Endothelial cell of umbilical vein (primary cell): ENCODE measurements at regions not wholly inside any gene's neighbourhood (a gene's known extent, or its start where the extent isn't known, plus 50 kb on each side); places are given as distances from the start of the nearest gene placed in this dataset.

ENCODE experiments used
- BruUV-seq: library from RNA; stranded (reverse); fragments of 400-500 nt; replicated peaks from 2 replicates; lab custom pipeline; 2021; lab: Mats Ljungman, UMichigan
- CTCF ChIA-PET: fragments of 300-600, 350-600 bp; sonication (Branson Sonifier 250); formaldehyde crosslinking; loops from one replicate; lab custom pipeline; 2021; ENCODE audit warnings: antibody characterized with exemption, inconsistent platforms; lab: Charles Lee
- POLR2A ChIA-PET: fragments of 300-600, 350-600 bp; sonication (Branson Sonifier 250); formaldehyde crosslinking; loops from one replicate; lab custom pipeline; 2021; ENCODE audit warnings: antibody characterized with exemption, inconsistent platforms; lab: Charles Lee
- DNase-seq: peaks from one replicate; pipeline ENCODE4 v3.0.0-alpha.2; 2011; ENCODE audit warnings: low read depth, low spot score
- FAIRE-seq: peaks from 2 replicates; lab custom pipeline; 2011; peaks lifted over from hg19 to GRCh38; lab: Jason Lieb, UNC
- H2AFZ ChIP-seq: 2 replicates; pipeline ENCODE4 v1.6.0; 2012; ENCODE audit warnings: low read depth, low read length, control low read depth, inconsistent platforms
- H3K27ac ChIP-seq: 2 replicates; pipeline ENCODE4 v1.5.1; 2011; ENCODE audit warnings: low read depth, mild to moderate bottlenecking, control low read depth, low read length, moderate library complexity; ENCODE audit not compliant: insufficient read depth
- H3K27me3 ChIP-seq, 2 experiments: 2 replicates each; pipeline versions ENCODE4 v1.6.0 to v1.6.1; 2011; ENCODE audit warnings: low read length in 2 of 2, mixed read lengths in 1 of 2; ENCODE audit not compliant: control insufficient read depth in 2 of 2, insufficient read depth in 2 of 2
- H3K36me3 ChIP-seq, 2 experiments: 2 replicates in 1 of 2; 3 replicates in 1 of 2; pipeline ENCODE4 v1.5.1; 2011; ENCODE audit warnings: low read length in 2 of 2, mild to moderate bottlenecking in 1 of 2, moderate library complexity in 1 of 2; ENCODE audit not compliant: control insufficient read depth in 2 of 2, insufficient read depth in 2 of 2; ENCODE audit errors: extremely low read depth in 1 of 2
- H3K4me1 ChIP-seq: 3 replicates; pipeline ENCODE4 v1.5.1; 2011; ENCODE audit warnings: mild to moderate bottlenecking, low read length; ENCODE audit not compliant: control insufficient read depth, insufficient read depth; ENCODE audit errors: extremely low read depth
- H3K4me2 ChIP-seq: 2 replicates; pipeline ENCODE4 v1.6.1; 2011; ENCODE audit warnings: low read length, control low read depth, mixed read lengths; ENCODE audit not compliant: insufficient read depth
- H3K4me3 ChIP-seq, 3 experiments: fragments of 200-600 bp in 1 of 3; sonication (generic), shearing (Covaris generic) in 1 of 3; replicated peaks in 1 of 3; 2 replicates each; pipeline ENCODE4 v1.5.1; 2011 to 2016; ENCODE audit warnings: control low read depth in 3 of 3, low read length in 3 of 3, mild to moderate bottlenecking in 2 of 3, inconsistent platforms in 1 of 3, low read depth in 1 of 3, moderate library complexity in 1 of 3; ENCODE audit not compliant: insufficient read depth in 1 of 3
- H3K79me2 ChIP-seq: 2 replicates; pipeline ENCODE4 v1.6.0; 2012; ENCODE audit warnings: low read length, inconsistent platforms; ENCODE audit not compliant: control insufficient read depth, insufficient read depth
- H3K9ac ChIP-seq: replicated peaks from 2 replicates; pipeline ENCODE3; 2011; ENCODE audit warnings: low read length, control low read depth; ENCODE audit not compliant: insufficient read depth; ENCODE audit errors: extremely low read depth
- H3K9me1 ChIP-seq: replicated peaks from 3 replicates; pipeline ENCODE4 v1.6.0; 2011; ENCODE audit warnings: mild to moderate bottlenecking, low read length; ENCODE audit not compliant: control insufficient read depth, insufficient read depth; ENCODE audit errors: extremely low read depth
- H3K9me3 ChIP-seq: replicated peaks from 2 replicates; pipeline ENCODE4 v1.5.1; 2012; ENCODE audit warnings: low read length, inconsistent platforms; ENCODE audit not compliant: control insufficient read depth, insufficient read depth
- H4K20me1 ChIP-seq: replicated peaks from 2 replicates; pipeline ENCODE3; 2011; ENCODE audit warnings: mild to moderate bottlenecking, low read length; ENCODE audit not compliant: control insufficient read depth, insufficient read depth; ENCODE audit errors: extremely low read depth
- CTCF ChIP-seq, 2 donors: IDR thresholded peaks; 1 replicate in 1 of 2; 2 replicates in 1 of 2; pipeline ENCODE4 v1.5.1; 2011; ENCODE audit warnings: low read length in 2 of 2, mild to moderate bottlenecking in 2 of 2, moderate library complexity in 2 of 2, control low read depth in 1 of 2, inconsistent platforms in 1 of 2, low read depth in 1 of 2; ENCODE audit not compliant: insufficient read depth in 1 of 2; ENCODE audit errors: extremely low read depth in 1 of 2
- EZH2 ChIP-seq: IDR thresholded peaks from 2 replicates; pipeline ENCODE4 v1.6.1; 2012; ENCODE audit warnings: borderline replicate concordance, low read depth, mild to moderate bottlenecking, moderate library complexity, low read length, inconsistent platforms; ENCODE audit not compliant: severe bottlenecking
- FOS ChIP-seq: IDR thresholded peaks from 2 replicates; pipeline ENCODE4 v1.6.1; 2011; ENCODE audit warnings: mild to moderate bottlenecking, low read length, moderate library complexity, borderline replicate concordance; ENCODE audit not compliant: insufficient read depth
- GATA2 ChIP-seq: IDR thresholded peaks from 2 replicates; pipeline ENCODE4 v1.7.0; 2011; ENCODE audit warnings: low read depth, mild to moderate bottlenecking, moderate library complexity, mixed read lengths, low read length; ENCODE audit not compliant: insufficient read length, insufficient read depth
- JUN ChIP-seq: IDR thresholded peaks from 2 replicates; pipeline ENCODE4 v1.6.1; 2011; ENCODE audit warnings: borderline replicate concordance, low read depth; ENCODE audit not compliant: insufficient read length, insufficient read depth
- MAX ChIP-seq: IDR thresholded peaks from 2 replicates; pipeline ENCODE4 v1.6.1; 2011; ENCODE audit not compliant: insufficient read depth, insufficient read length
- MYC ChIP-seq: IDR thresholded peaks from one replicate; pipeline ENCODE4 v1.6.1; 2011; ENCODE audit warnings: mild to moderate bottlenecking, low read depth, low read length
- POLR2A ChIP-seq: IDR thresholded peaks from 2 replicates; pipeline ENCODE4 v1.6.1; 2012; ENCODE audit warnings: low read depth, mild to moderate bottlenecking, control low read depth, low read length
- POLR2AphosphoS5 ChIP-seq: IDR thresholded peaks from 2 replicates; pipeline ENCODE4 v1.6.1; 2012; ENCODE audit warnings: low read depth, mild to moderate bottlenecking, control low read depth, low read length, moderate library complexity; ENCODE audit not compliant: insufficient read depth
- dilution Hi-C: fragments of 300-500 bp; cut with MboI; formaldehyde crosslinking; loops from one replicate; pipeline ENCODE4 v1.15.0; 2019; ENCODE audit warnings: low sequenced_read_pairs; ENCODE audit not compliant: extremely low pct_ligation_motif_present
- intact Hi-C: fragments of 100-400 bp; cut with micrococcal nuclease; formaldehyde crosslinking; loops from one replicate; pipeline ENCODE4 v1.10.0; 2022

GRCh38 chr1:82517586-82517985 lies 716.9 kb downstream of the ADGRL2 start:
- no peak for FAIRE-seq
- H3K9me3 ChIP-seq: no peaks in the 10 kb centered on the region
- no peaks in the 10 kb centered on the region for H4K20me1 ChIP-seq
- no TSS peak for BruUV-seq
- no peaks in the 10 kb centered on the region for H3K9me1 ChIP-seq
- no peak overlapping the region for H3K4me2 ChIP-seq
- H3K4me1 ChIP-seq: no peaks in the 10 kb centered on the region
- no peak overlapping the region for H3K9ac ChIP-seq
- CTCF ChIA-PET: no interaction called here
- H3K27me3 ChIP-seq: no peaks in the 10 kb centered on the region
- peak; percentile 8 for DNase-seq
- no peaks in the 10 kb centered on the region for H3K79me2 ChIP-seq
- no peaks in the 10 kb centered on the region for H3K36me3 ChIP-seq
- TF ChIP-seq JUN: no peak
- no peak for TF ChIP-seq EZH2
- TF ChIP-seq MAX: no peak
- no peak for TF ChIP-seq CTCF (IDR thresholded peaks at IDR 0.05; ENCODE audit: extremely low read depth in 1 of 2, insufficient read depth in 1 of 2, low read depth in 1 of 2, low read length in 2 of 2)
- TF ChIP-seq GATA2: no peak
- no peak for TF ChIP-seq FOS
- no peak for TF ChIP-seq POLR2A
- TF ChIP-seq MYC: no peak
- TF ChIP-seq POLR2AphosphoS5: no peak
- H3K27ac ChIP-seq: no peak overlapping the region
- H2AFZ ChIP-seq: no peak overlapping the region
- POLR2A ChIA-PET: no interaction called here
- dilution Hi-C loops: no loop called here
- no peak overlapping the region for H3K4me3 ChIP-seq
- intact Hi-C loops: no loop called here
